ENCODE measurements at regions not wholly inside any gene's neighbourhood (a gene's known extent, or its start where the extent isn't known, plus 50 kb on each side); places are given as distances from the start of the nearest gene placed in this dataset.
A peak's percentile ranks its signal among the peaks of the same experiment; 100 is the strongest.

GRCh38 chr10:90587081-90587491, 270.8 kb downstream of the HTR7 start:
- DNase-seq (ENCODE audit: low read depth in 2 of 2): peak; percentile 64 to 65
- H3K4me3 ChIP-seq (replicated peaks in 1 of 2; ENCODE audit: low read depth in 2 of 2, low read length in 2 of 2): no peak overlapping the region
- TF ChIP-seq CTCF (IDR thresholded peaks at IDR 0.05; ENCODE audit: low read depth, low read length): no peak

GRCh38 chr10:90587561-90587960, 270.3 kb downstream of the HTR7 start:
- DNase-seq (ENCODE audit: low read depth in 2 of 2): no peak
- TF ChIP-seq CTCF (IDR thresholded peaks at IDR 0.05; ENCODE audit: low read depth, low read length): no peak
- H3K4me3 ChIP-seq (replicated peaks in 1 of 2; ENCODE audit: low read depth in 2 of 2, low read length in 2 of 2): no peak overlapping the region

- no peak for TF ChIP-seq CTCF (IDR thresholded peaks at IDR 0.05; ENCODE audit: low read depth, low read length)
- no peak overlapping the region for H3K4me3 ChIP-seq (replicated peaks in 1 of 2; ENCODE audit: low read depth in 2 of 2, low read length in 2 of 2)
- DNase-seq (ENCODE audit: low read depth in 2 of 2): no peak
These were observed 269.6 kb downstream of the HTR7 start for GRCh38 chr10:90588222-90588621.

- TF ChIP-seq CTCF (IDR thresholded peaks at IDR 0.05; ENCODE audit: low read depth, low read length): no peak
- H3K4me3 ChIP-seq (replicated peaks in 1 of 2; ENCODE audit: low read depth in 2 of 2, low read length in 2 of 2): no peak overlapping the region
- DNase-seq (ENCODE audit: low read depth in 2 of 2): peak; percentile 35 to 53
These were observed 268.0 kb downstream of the HTR7 start for GRCh38 chr10:90589825-90590224.

GRCh38 chr10:90591629-90592028, 266.2 kb downstream of the HTR7 start:
- TF ChIP-seq CTCF (IDR thresholded peaks at IDR 0.05; ENCODE audit: low read depth, low read length): no peak
- no peak overlapping the region for H3K4me3 ChIP-seq (replicated peaks in 1 of 2; ENCODE audit: low read depth in 2 of 2, low read length in 2 of 2)
- DNase-seq (ENCODE audit: low read depth in 2 of 2): no peak

GRCh38 chr10:90592638-90593302, 265.1 kb downstream of the HTR7 start:
- DNase-seq (ENCODE audit: low read depth in 2 of 2): peak; percentile 77 to 91
- no peak overlapping the region for H3K4me3 ChIP-seq (replicated peaks in 1 of 2; ENCODE audit: low read depth in 2 of 2, low read length in 2 of 2)
- peak; percentile 80 for TF ChIP-seq CTCF (IDR thresholded peaks at IDR 0.05; ENCODE audit: low read depth, low read length)

- no peak for DNase-seq (ENCODE audit: low read depth in 2 of 2)
- no peak for TF ChIP-seq CTCF (IDR thresholded peaks at IDR 0.05; ENCODE audit: low read depth, low read length)
- no peak overlapping the region for H3K4me3 ChIP-seq (replicated peaks in 1 of 2; ENCODE audit: low read depth in 2 of 2, low read length in 2 of 2)
These were observed 259.3 kb downstream of the HTR7 start for GRCh38 chr10:90598513-90598912.
